Vagina (tissue), 2 donors: ENCODE measurements at regions not wholly inside any gene's neighbourhood (a gene's known extent, or its start where the extent isn't known, plus 50 kb on each side); places are given as distances from the start of the nearest gene placed in this dataset.

Experiments
- POLR2AphosphoS5 ChIP-seq, 2 donors: sonication (generic); formaldehyde crosslinking; IDR thresholded peaks; one replicate each; pipeline ENCODE4 v1.9.0; 2017; ENCODE audit warnings: antibody characterized with exemption in 2 of 2, mild to moderate bottlenecking in 2 of 2, low read depth in 1 of 2; ENCODE audit not compliant: insufficient read depth in 1 of 2
- TF ChIP-seq, protein P1 (sequence below), 3 experiments: fragments of 450-650 bp in 2 of 3; fragments of 200-600 bp in 1 of 3; sonication (generic) in 1 of 3; IDR thresholded peaks; one replicate each; pipeline ENCODE4 v1.5.1; 2017 to 2019; ENCODE audit warnings: antibody characterized with exemption in 3 of 3, mild to moderate bottlenecking in 2 of 3, moderate library complexity in 2 of 3

DNA sequence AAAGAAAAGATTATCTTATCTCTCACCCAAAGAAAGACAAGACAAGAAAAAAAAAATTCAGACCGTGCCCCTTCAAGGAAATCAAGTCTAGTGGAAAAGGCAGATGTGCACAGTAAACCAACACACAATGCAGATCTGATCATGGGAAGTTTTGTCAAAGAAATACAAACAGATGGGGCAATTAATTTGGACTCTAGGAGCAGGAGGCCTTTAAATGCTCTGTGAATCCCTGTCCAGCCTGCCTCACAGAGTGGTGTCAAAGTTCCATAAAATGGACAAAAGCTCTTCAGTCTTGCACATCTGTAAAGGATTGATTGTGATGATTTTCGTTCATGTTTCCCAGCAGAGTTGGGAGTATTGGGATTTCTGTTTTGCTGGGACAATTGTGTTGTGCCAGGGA lies 53.1 kb upstream of the TGM3 start:
- TF ChIP-seq POLR2AphosphoS5 (IDR thresholded peaks at IDR 0.05; ENCODE audit: insufficient read depth in 1 of 2, low read depth in 1 of 2): no peak
- TF ChIP-seq, protein P1, sequence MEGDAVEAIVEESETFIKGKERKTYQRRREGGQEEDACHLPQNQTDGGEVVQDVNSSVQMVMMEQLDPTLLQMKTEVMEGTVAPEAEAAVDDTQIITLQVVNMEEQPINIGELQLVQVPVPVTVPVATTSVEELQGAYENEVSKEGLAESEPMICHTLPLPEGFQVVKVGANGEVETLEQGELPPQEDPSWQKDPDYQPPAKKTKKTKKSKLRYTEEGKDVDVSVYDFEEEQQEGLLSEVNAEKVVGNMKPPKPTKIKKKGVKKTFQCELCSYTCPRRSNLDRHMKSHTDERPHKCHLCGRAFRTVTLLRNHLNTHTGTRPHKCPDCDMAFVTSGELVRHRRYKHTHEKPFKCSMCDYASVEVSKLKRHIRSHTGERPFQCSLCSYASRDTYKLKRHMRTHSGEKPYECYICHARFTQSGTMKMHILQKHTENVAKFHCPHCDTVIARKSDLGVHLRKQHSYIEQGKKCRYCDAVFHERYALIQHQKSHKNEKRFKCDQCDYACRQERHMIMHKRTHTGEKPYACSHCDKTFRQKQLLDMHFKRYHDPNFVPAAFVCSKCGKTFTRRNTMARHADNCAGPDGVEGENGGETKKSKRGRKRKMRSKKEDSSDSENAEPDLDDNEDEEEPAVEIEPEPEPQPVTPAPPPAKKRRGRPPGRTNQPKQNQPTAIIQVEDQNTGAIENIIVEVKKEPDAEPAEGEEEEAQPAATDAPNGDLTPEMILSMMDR (IDR thresholded peaks at IDR 0.05): no peak
